ENCODE measurements at regions not wholly inside any gene's neighbourhood (a gene's known extent, or its start where the extent isn't known, plus 50 kb on each side); places are given as distances from the start of the nearest gene placed in this dataset.

- H3K9me3 ChIP-seq (ENCODE audit: insufficient read depth, low read length), result no peaks in the 10 kb centered on the region
- H3K4me1 ChIP-seq (ENCODE audit: insufficient read depth, insufficient read length), result peaks cover 2% of the 10 kb centered on the region
- no peak overlapping the region for H3K9ac ChIP-seq (ENCODE audit: insufficient read length, low read depth)
- H3K36me3 ChIP-seq (ENCODE audit: insufficient read depth, insufficient read length, low read length), result no peaks in the 10 kb centered on the region
- TF ChIP-seq SUZ12 (IDR thresholded peaks at IDR 0.05; ENCODE audit: extremely low read depth, insufficient read depth, insufficient read length) (no peak), YY1 (IDR thresholded peaks at IDR 0.05; ENCODE audit: insufficient read depth, insufficient read length) (no peak), ZNF274 (IDR thresholded peaks at IDR 0.05; ENCODE audit: low read depth, low read length) (no peak)
- no peaks in the 10 kb centered on the region for H3K27me3 ChIP-seq (ENCODE audit: insufficient read depth, insufficient read length)
- DNase-seq (ENCODE audit: low read depth, low spot score), result no peak
- no peak overlapping the region for H3K4me3 ChIP-seq (ENCODE audit: insufficient read length, low read depth)
Measured at GRCh38 chr10:120282421-120282820, 174.6 kb upstream of the PLPP4 start.

GRCh38 chr10:120282846-120283492 lies 174.1 kb upstream of the PLPP4 start:
- no peaks in the 10 kb centered on the region for H3K9me3 ChIP-seq (ENCODE audit: insufficient read depth, low read length)
- H3K27me3 ChIP-seq (ENCODE audit: insufficient read depth, insufficient read length), result no peaks in the 10 kb centered on the region
- no peaks in the 10 kb centered on the region for H3K36me3 ChIP-seq (ENCODE audit: insufficient read depth, insufficient read length, low read length)
- no peak for DNase-seq (ENCODE audit: low read depth, low spot score)
- no peak overlapping the region for H3K4me3 ChIP-seq (ENCODE audit: insufficient read length, low read depth)
- TF ChIP-seq ZNF274 (IDR thresholded peaks at IDR 0.05; ENCODE audit: low read depth, low read length) (no peak), YY1 (IDR thresholded peaks at IDR 0.05; ENCODE audit: insufficient read depth, insufficient read length) (no peak), SUZ12 (IDR thresholded peaks at IDR 0.05; ENCODE audit: extremely low read depth, insufficient read depth, insufficient read length) (no peak)
- peaks cover 2% of the 10 kb centered on the region for H3K4me1 ChIP-seq (ENCODE audit: insufficient read depth, insufficient read length)
- no peak overlapping the region for H3K9ac ChIP-seq (ENCODE audit: insufficient read length, low read depth)

GRCh38 chr10:120285408-120285807 lies 171.6 kb upstream of the PLPP4 start:
- no peak for DNase-seq (ENCODE audit: low read depth, low spot score)
- H3K9me3 ChIP-seq (ENCODE audit: insufficient read depth, low read length), result no peaks in the 10 kb centered on the region
- TF ChIP-seq YY1 (IDR thresholded peaks at IDR 0.05; ENCODE audit: insufficient read depth, insufficient read length) (no peak), SUZ12 (IDR thresholded peaks at IDR 0.05; ENCODE audit: extremely low read depth, insufficient read depth, insufficient read length) (no peak), ZNF274 (IDR thresholded peaks at IDR 0.05; ENCODE audit: low read depth, low read length) (no peak)
- H3K4me1 ChIP-seq (ENCODE audit: insufficient read depth, insufficient read length), result no peaks in the 10 kb centered on the region
- H3K36me3 ChIP-seq (ENCODE audit: insufficient read depth, insufficient read length, low read length), result no peaks in the 10 kb centered on the region
- no peak overlapping the region for H3K4me3 ChIP-seq (ENCODE audit: insufficient read length, low read depth)
- no peaks in the 10 kb centered on the region for H3K27me3 ChIP-seq (ENCODE audit: insufficient read depth, insufficient read length)
- no peak overlapping the region for H3K9ac ChIP-seq (ENCODE audit: insufficient read length, low read depth)

GRCh38 chr10:120286280-120286679 lies 170.7 kb upstream of the PLPP4 start:
- Histone ChIP-seq H3K4me3 (ENCODE audit: insufficient read length, low read depth) (no peak overlapping the region), H3K9me3 (ENCODE audit: insufficient read depth, low read length) (no peaks in the 10 kb centered on the region), H3K9ac (ENCODE audit: insufficient read length, low read depth) (no peak overlapping the region), H3K27me3 (ENCODE audit: insufficient read depth, insufficient read length) (no peaks in the 10 kb centered on the region), H3K4me1 (ENCODE audit: insufficient read depth, insufficient read length) (no peaks in the 10 kb centered on the region), H3K36me3 (ENCODE audit: insufficient read depth, insufficient read length, low read length) (no peaks in the 10 kb centered on the region)
- TF ChIP-seq SUZ12 (IDR thresholded peaks at IDR 0.05; ENCODE audit: extremely low read depth, insufficient read depth, insufficient read length), result no peak
- TF ChIP-seq ZNF274 (IDR thresholded peaks at IDR 0.05; ENCODE audit: low read depth, low read length), result no peak
- TF ChIP-seq YY1 (IDR thresholded peaks at IDR 0.05; ENCODE audit: insufficient read depth, insufficient read length), result no peak
- no peak for DNase-seq (ENCODE audit: low read depth, low spot score)

- Histone ChIP-seq H3K9me3 (ENCODE audit: insufficient read depth, low read length) (no peaks in the 10 kb centered on the region), H3K4me3 (ENCODE audit: insufficient read length, low read depth) (no peak overlapping the region), H3K9ac (ENCODE audit: insufficient read length, low read depth) (no peak overlapping the region), H3K36me3 (ENCODE audit: insufficient read depth, insufficient read length, low read length) (no peaks in the 10 kb centered on the region), H3K27me3 (ENCODE audit: insufficient read depth, insufficient read length) (no peaks in the 10 kb centered on the region), H3K4me1 (ENCODE audit: insufficient read depth, insufficient read length) (no peaks in the 10 kb centered on the region)
- TF ChIP-seq SUZ12 (IDR thresholded peaks at IDR 0.05; ENCODE audit: extremely low read depth, insufficient read depth, insufficient read length) (no peak), YY1 (IDR thresholded peaks at IDR 0.05; ENCODE audit: insufficient read depth, insufficient read length) (no peak), ZNF274 (IDR thresholded peaks at IDR 0.05; ENCODE audit: low read depth, low read length) (no peak)
- DNase-seq (ENCODE audit: low read depth, low spot score), result no peak
Measured at GRCh38 chr10:120300513-120300912, 156.5 kb upstream of the PLPP4 start.

- no peaks in the 10 kb centered on the region for H3K9me3 ChIP-seq (ENCODE audit: insufficient read depth, low read length)
- no peaks in the 10 kb centered on the region for H3K4me1 ChIP-seq (ENCODE audit: insufficient read depth, insufficient read length)
- no peak overlapping the region for H3K9ac ChIP-seq (ENCODE audit: insufficient read length, low read depth)
- no peak overlapping the region for H3K4me3 ChIP-seq (ENCODE audit: insufficient read length, low read depth)
- H3K27me3 ChIP-seq (ENCODE audit: insufficient read depth, insufficient read length), result no peaks in the 10 kb centered on the region
- TF ChIP-seq SUZ12 (IDR thresholded peaks at IDR 0.05; ENCODE audit: extremely low read depth, insufficient read depth, insufficient read length), result no peak
- no peak for TF ChIP-seq ZNF274 (IDR thresholded peaks at IDR 0.05; ENCODE audit: low read depth, low read length)
- TF ChIP-seq YY1 (IDR thresholded peaks at IDR 0.05; ENCODE audit: insufficient read depth, insufficient read length), result no peak
- H3K36me3 ChIP-seq (ENCODE audit: insufficient read depth, insufficient read length, low read length), result no peaks in the 10 kb centered on the region
- no peak for DNase-seq (ENCODE audit: low read depth, low spot score)
Measured at GRCh38 chr10:120308589-120308988, 148.4 kb upstream of the PLPP4 start.

GRCh38 chr10:120313715-120314114 lies 143.3 kb upstream of the PLPP4 start:
- no peak for DNase-seq (ENCODE audit: low read depth, low spot score)
- TF ChIP-seq ZNF274 (IDR thresholded peaks at IDR 0.05; ENCODE audit: low read depth, low read length), result no peak
- TF ChIP-seq SUZ12 (IDR thresholded peaks at IDR 0.05; ENCODE audit: extremely low read depth, insufficient read depth, insufficient read length), result no peak
- TF ChIP-seq YY1 (IDR thresholded peaks at IDR 0.05; ENCODE audit: insufficient read depth, insufficient read length), result no peak
- Histone ChIP-seq H3K4me1 (ENCODE audit: insufficient read depth, insufficient read length) (no peaks in the 10 kb centered on the region), H3K9ac (ENCODE audit: insufficient read length, low read depth) (no peak overlapping the region), H3K36me3 (ENCODE audit: insufficient read depth, insufficient read length, low read length) (no peaks in the 10 kb centered on the region), H3K9me3 (ENCODE audit: insufficient read depth, low read length) (no peaks in the 10 kb centered on the region), H3K27me3 (ENCODE audit: insufficient read depth, insufficient read length) (no peaks in the 10 kb centered on the region), H3K4me3 (ENCODE audit: insufficient read length, low read depth) (no peak overlapping the region)
